Tibial nerve (tissue), 4 donors: ENCODE measurements at regions not wholly inside any gene's neighbourhood (a gene's known extent, or its start where the extent isn't known, plus 50 kb on each side); places are given as distances from the start of the nearest gene placed in this dataset.

Source experiments
- DNase-seq, 2 donors: peaks; one replicate each; pipeline ENCODE4 v3.0.0-alpha.2; 2019; ENCODE audit warnings: low spot score in 2 of 2
- H3K27ac ChIP-seq, 4 donors: fragments of 200-600 bp; sonication (generic) in 3 of 4; one replicate each; pipeline ENCODE4 v1.5.1; 2017 to 2019; ENCODE audit warnings: mild to moderate bottlenecking in 1 of 4
- H3K27me3 ChIP-seq, 2 donors: fragments of 200-600 bp; sonication (generic) in 1 of 2; one replicate each; pipeline versions ENCODE4 v1.5.1 to v1.6.0; 2017 to 2019
- H3K36me3 ChIP-seq, 3 donors: fragments of 200-600 bp; sonication (generic); one replicate each; pipeline ENCODE4 v1.5.1; 2018 to 2019
- H3K4me1 ChIP-seq, 4 donors: fragments of 200-600 bp; sonication (generic) in 3 of 4; one replicate each; pipeline ENCODE4 v1.5.1; 2017 to 2019
- H3K4me3 ChIP-seq, 4 donors: fragments of 200-600 bp; sonication (generic) in 3 of 4; one replicate each; pipeline ENCODE4 v1.5.1; 2017 to 2019; ENCODE audit warnings: mild to moderate bottlenecking in 1 of 4, moderate library complexity in 1 of 4
- H3K9me3 ChIP-seq, 4 donors: fragments of 200-600 bp; sonication (generic) in 3 of 4; one replicate each; pipeline ENCODE4 v1.5.1; 2017 to 2019
- EP300 ChIP-seq, 2 donors: sonication (generic); formaldehyde crosslinking; IDR thresholded peaks; one replicate each; pipeline ENCODE4 v1.6.1; 2017; ENCODE audit warnings: antibody characterized with exemption in 2 of 2, mild to moderate bottlenecking in 1 of 2
- POLR2A ChIP-seq, 2 donors: fragments of 450-650 bp; IDR thresholded peaks; one replicate each; pipeline ENCODE4 v1.6.1; 2017; ENCODE audit warnings: antibody characterized with exemption in 2 of 2, mild to moderate bottlenecking in 2 of 2, moderate library complexity in 2 of 2
- WGBS, 2 donors: methylation state at CpG; one replicate each; pipeline ENCODE4 v1.1.5; 2018; 5-methylcytosine and 5-hydroxymethylcytosine counted together
- TF ChIP-seq, protein P1 (sequence below), 5 experiments: fragments of 200-600 bp in 3 of 5; fragments of 450-650 bp in 2 of 5; sonication (generic) in 3 of 5; IDR thresholded peaks; one replicate each; pipeline ENCODE4 v1.5.1; 2016 to 2019; ENCODE audit warnings: antibody characterized with exemption in 5 of 5, mild to moderate bottlenecking in 3 of 5, moderate library complexity in 2 of 5

- Histone ChIP-seq H3K27me3 (no peaks in the 10 kb centered on the region), H3K4me1 (peaks cover 0 to 6% (median 0%) of the 10 kb centered on the region in 4 donors), H3K36me3 (no peaks in the 10 kb centered on the region), H3K9me3 (peaks cover 0 to 5% (median 0%) of the 10 kb centered on the region in 4 donors), H3K4me3 (no peak overlapping the region), H3K27ac (peak overlapping the region in 1 of 4 donors; percentile 71)
- TF ChIP-seq EP300 (IDR thresholded peaks at IDR 0.05): no peak
- TF ChIP-seq POLR2A (IDR thresholded peaks at IDR 0.05): no peak
- TF ChIP-seq, protein P1, sequence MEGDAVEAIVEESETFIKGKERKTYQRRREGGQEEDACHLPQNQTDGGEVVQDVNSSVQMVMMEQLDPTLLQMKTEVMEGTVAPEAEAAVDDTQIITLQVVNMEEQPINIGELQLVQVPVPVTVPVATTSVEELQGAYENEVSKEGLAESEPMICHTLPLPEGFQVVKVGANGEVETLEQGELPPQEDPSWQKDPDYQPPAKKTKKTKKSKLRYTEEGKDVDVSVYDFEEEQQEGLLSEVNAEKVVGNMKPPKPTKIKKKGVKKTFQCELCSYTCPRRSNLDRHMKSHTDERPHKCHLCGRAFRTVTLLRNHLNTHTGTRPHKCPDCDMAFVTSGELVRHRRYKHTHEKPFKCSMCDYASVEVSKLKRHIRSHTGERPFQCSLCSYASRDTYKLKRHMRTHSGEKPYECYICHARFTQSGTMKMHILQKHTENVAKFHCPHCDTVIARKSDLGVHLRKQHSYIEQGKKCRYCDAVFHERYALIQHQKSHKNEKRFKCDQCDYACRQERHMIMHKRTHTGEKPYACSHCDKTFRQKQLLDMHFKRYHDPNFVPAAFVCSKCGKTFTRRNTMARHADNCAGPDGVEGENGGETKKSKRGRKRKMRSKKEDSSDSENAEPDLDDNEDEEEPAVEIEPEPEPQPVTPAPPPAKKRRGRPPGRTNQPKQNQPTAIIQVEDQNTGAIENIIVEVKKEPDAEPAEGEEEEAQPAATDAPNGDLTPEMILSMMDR (IDR thresholded peaks at IDR 0.05): no peak
- WGBS, 2 donors: 66 to 67% methylated on average over 4 of the region's 4 CpGs
- DNase-seq: no peak
These were observed 77.3 kb upstream of the ADRA1D start for GRCh38 chr20:4326195-4327065.

DNA sequence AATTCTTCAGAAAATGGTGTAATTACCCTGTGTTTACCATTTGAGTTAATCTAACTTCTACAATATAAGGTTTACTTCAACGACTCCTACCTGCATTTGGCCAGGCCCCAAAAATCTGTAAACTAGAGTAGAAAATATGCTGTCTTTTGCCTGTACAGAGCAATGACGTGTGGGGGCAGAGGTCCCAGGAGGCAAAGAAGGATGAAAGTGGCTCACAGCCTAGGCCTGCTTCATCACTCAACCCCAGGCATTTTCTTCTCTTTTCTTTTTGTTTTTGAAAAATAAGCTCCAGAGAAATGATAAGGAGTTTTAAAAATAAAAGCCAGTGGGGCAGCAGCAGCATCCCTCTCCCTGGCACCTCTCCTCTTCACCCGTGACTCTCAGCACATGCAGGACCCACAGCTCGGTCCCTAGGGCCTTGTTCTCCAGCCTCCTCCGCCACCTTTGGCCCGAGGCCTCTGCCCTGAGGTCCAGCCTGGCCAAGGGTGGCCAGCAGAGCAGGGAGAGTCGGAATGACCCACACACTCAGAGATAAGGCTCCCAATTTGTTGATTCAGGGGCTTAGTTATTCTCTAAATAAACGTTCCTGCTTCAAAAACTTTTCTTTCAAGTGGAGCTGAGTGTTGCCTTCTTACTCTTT, 76.6 kb upstream of the ADRA1D start:
- H3K27ac ChIP-seq: peak overlapping the region in 1 of 4 donors; percentile 71
- no peak for DNase-seq
- no peak overlapping the region for H3K4me3 ChIP-seq
- WGBS, 2 donors: 43 to 52% methylated on average over 8 of the region's 8 CpGs
- peaks cover 0 to 6% (median 0%) of the 10 kb centered on the region in 4 donors for H3K4me1 ChIP-seq
- H3K9me3 ChIP-seq: peaks cover 0 to 5% (median 0%) of the 10 kb centered on the region in 4 donors
- TF ChIP-seq, protein P1 (IDR thresholded peaks at IDR 0.05): no peak
- TF ChIP-seq EP300 (IDR thresholded peaks at IDR 0.05) (no peak), POLR2A (IDR thresholded peaks at IDR 0.05) (no peak)
- no peaks in the 10 kb centered on the region for H3K36me3 ChIP-seq
- no peaks in the 10 kb centered on the region for H3K27me3 ChIP-seq

GRCh38 chr20:4324611-4325243, 75.6 kb upstream of the ADRA1D start:
- no peak overlapping the region for H3K27ac ChIP-seq
- H3K36me3 ChIP-seq: no peaks in the 10 kb centered on the region
- DNase-seq: no peak
- H3K27me3 ChIP-seq: no peaks in the 10 kb centered on the region
- H3K4me1 ChIP-seq: peaks cover 0 to 6% (median 0%) of the 10 kb centered on the region in 4 donors
- no peak overlapping the region for H3K4me3 ChIP-seq
- TF ChIP-seq EP300 (IDR thresholded peaks at IDR 0.05) (no peak), POLR2A (IDR thresholded peaks at IDR 0.05) (no peak)
- TF ChIP-seq, protein P1 (IDR thresholded peaks at IDR 0.05): no peak
- H3K9me3 ChIP-seq: peaks cover 0 to 5% (median 0%) of the 10 kb centered on the region in 4 donors
- 90 to 91% methylated on average over 5 of the region's 5 CpGs for WGBS, 2 donors

DNA sequence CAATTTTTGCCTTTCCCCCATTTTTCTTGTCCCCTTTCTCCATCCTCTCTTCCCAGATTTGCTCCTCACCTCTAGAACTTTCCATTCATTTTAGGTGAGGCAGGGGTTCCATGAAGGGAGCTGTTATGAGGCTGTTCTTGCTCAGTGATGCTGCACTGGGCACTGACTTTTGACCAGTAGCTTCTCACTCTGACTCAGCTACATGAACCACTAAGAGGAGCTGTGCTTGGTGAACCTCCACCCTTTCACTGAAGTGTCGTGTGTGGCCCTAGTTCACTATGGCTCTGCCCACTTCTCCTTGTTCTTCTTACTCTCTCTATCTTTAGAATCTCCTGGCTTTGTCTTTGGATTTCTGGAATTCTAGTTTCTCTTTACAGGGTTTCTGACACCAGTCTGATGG, 73.4 kb upstream of the ADRA1D start:
- H3K4me1 ChIP-seq: peaks cover 0 to 6% (median 0%) of the 10 kb centered on the region in 4 donors
- H3K9me3 ChIP-seq: peaks cover 0 to 8% (median 0%) of the 10 kb centered on the region in 4 donors
- no peaks in the 10 kb centered on the region for H3K27me3 ChIP-seq
- 72 to 89% methylated on average over 1 of the region's 1 CpG for WGBS, 2 donors
- H3K36me3 ChIP-seq: no peaks in the 10 kb centered on the region
- no peak overlapping the region for H3K4me3 ChIP-seq
- DNase-seq: no peak
- TF ChIP-seq EP300 (IDR thresholded peaks at IDR 0.05) (no peak), POLR2A (IDR thresholded peaks at IDR 0.05) (no peak)
- TF ChIP-seq, protein P1 (IDR thresholded peaks at IDR 0.05): no peak
- H3K27ac ChIP-seq: no peak overlapping the region
